SK-N-SH treated with all-trans-retinoic acid at 6 μM for 48 hours (cell line): ENCODE measurements at regions not wholly inside any gene's neighbourhood (a gene's known extent, or its start where the extent isn't known, plus 50 kb on each side); places are given as distances from the start of the nearest gene placed in this dataset.
"Not testable (repeated sequence)": the region's sequence is repeated elsewhere in the genome, so short reads cannot be mapped to it uniquely, and the experiment has no call there.

ENCODE experiments used
- ATAC-seq: fragments of 200-7000 bp; cut with Tn5 transposase; 3 replicates; pipeline ENCODE4 v1.9.1; 2020; ENCODE audit warnings: mild to moderate bottlenecking, moderate library complexity
- BACH2 ChIP-seq: fragments of 250-450 bp; sonication (Bioruptor Pico); IDR thresholded peaks from 2 replicates; pipeline ENCODE4 v1.9.0; 2021; ENCODE audit warnings: mild to moderate bottlenecking, borderline replicate concordance
- CREB5 ChIP-seq: fragments of 250-450 bp; sonication (Bioruptor Pico); IDR thresholded peaks from 2 replicates; pipeline ENCODE4 v1.5.1; 2020; ENCODE audit warnings: low read depth, mild to moderate bottlenecking, moderate library complexity
- ESRRG ChIP-seq: fragments of 250-450 bp; sonication (Bioruptor Pico); IDR thresholded peaks from 2 replicates; pipeline ENCODE4 v1.6.1; 2021; ENCODE audit warnings: mild to moderate bottlenecking
- GLIS3 ChIP-seq: fragments of 250-450 bp; sonication (Bioruptor Pico); IDR thresholded peaks from 2 replicates; pipeline ENCODE4 v1.5.0; 2020; ENCODE audit warnings: mild to moderate bottlenecking, moderate library complexity
- ISL1 ChIP-seq: fragments of 250-450 bp; sonication (Bioruptor Pico); IDR thresholded peaks from 2 replicates; pipeline ENCODE4 v2.1.2; 2022; ENCODE audit warnings: mild to moderate bottlenecking, moderate library complexity
- OSR1 ChIP-seq: fragments of 250-450 bp; sonication (Bioruptor Pico); IDR thresholded peaks from 2 replicates; pipeline ENCODE4 v1.8.0; 2022; ENCODE audit warnings: moderate library complexity, mild to moderate bottlenecking, inconsistent platforms
- PATZ1 ChIP-seq: fragments of 250-450 bp; sonication (Bioruptor Pico); IDR thresholded peaks from 2 replicates; pipeline ENCODE4 v1.8.0; 2020; ENCODE audit warnings: mild to moderate bottlenecking, moderate library complexity, borderline replicate concordance
- POU6F1 ChIP-seq: fragments of 250-450 bp; sonication (Bioruptor Pico); IDR thresholded peaks from 2 replicates; pipeline ENCODE4 v1.8.0; 2021; ENCODE audit warnings: low read depth, mild to moderate bottlenecking, moderate library complexity, borderline replicate concordance
- PPARA ChIP-seq: fragments of 250-450 bp; sonication (Bioruptor Pico); IDR thresholded peaks from 2 replicates; pipeline ENCODE4 v1.5.0; 2020; ENCODE audit warnings: mild to moderate bottlenecking, borderline replicate concordance
- RARB ChIP-seq: fragments of 250-450 bp; sonication (Bioruptor Pico); IDR thresholded peaks from 2 replicates; pipeline ENCODE4 v1.8.0; 2021; ENCODE audit warnings: mild to moderate bottlenecking, moderate library complexity
- SNAI2 ChIP-seq: fragments of 250-450 bp; sonication (Bioruptor Pico); IDR thresholded peaks from 2 replicates; pipeline ENCODE4 v1.5.0; 2020; ENCODE audit warnings: mild to moderate bottlenecking, moderate library complexity
- TCF4 ChIP-seq: fragments of 250-450 bp; sonication (Bioruptor Pico); IDR thresholded peaks from 2 replicates; pipeline ENCODE4 v1.8.0; 2021; ENCODE audit warnings: mild to moderate bottlenecking, moderate library complexity, borderline replicate concordance
- TOX ChIP-seq: fragments of 250-450 bp; sonication (Bioruptor Pico); IDR thresholded peaks from 2 replicates; pipeline ENCODE4 v1.8.0; 2021; ENCODE audit warnings: mild to moderate bottlenecking, moderate library complexity, borderline replicate concordance
- TSHZ2 ChIP-seq: fragments of 250-450 bp; sonication (Bioruptor Pico); IDR thresholded peaks from 2 replicates; pipeline ENCODE4 v1.5.0; 2020; ENCODE audit warnings: mild to moderate bottlenecking, moderate library complexity
- ZC3H10 ChIP-seq: fragments of 250-450 bp; sonication (Bioruptor Pico); IDR thresholded peaks from 2 replicates; pipeline ENCODE4 v1.5.1; 2021; ENCODE audit warnings: mild to moderate bottlenecking, moderate library complexity
- ZFP3 ChIP-seq: fragments of 250-450 bp; sonication (Bioruptor Pico); IDR thresholded peaks from 2 replicates; pipeline ENCODE4 v1.5.0; 2020; ENCODE audit warnings: mild to moderate bottlenecking, moderate library complexity
- ZFP30 ChIP-seq: fragments of 450-650 bp; formaldehyde crosslinking; IDR thresholded peaks from 2 replicates; pipeline ENCODE4 v1.5.0; 2022; ENCODE audit warnings: mild to moderate bottlenecking, moderate library complexity
- ZNF565 ChIP-seq: fragments of 450-650 bp; formaldehyde crosslinking; conservative IDR thresholded peaks from 2 replicates; pipeline ENCODE4 v1.5.0; 2020; ENCODE audit warnings: low read depth, mild to moderate bottlenecking, moderate library complexity
- ZNF70 ChIP-seq: fragments of 450-650 bp; formaldehyde crosslinking; IDR thresholded peaks from 2 replicates; pipeline ENCODE4 v1.5.0; 2020; ENCODE audit warnings: mild to moderate bottlenecking, moderate library complexity
- ZNF8 ChIP-seq: fragments of 450-650 bp; formaldehyde crosslinking; IDR thresholded peaks from 2 replicates; pipeline ENCODE4 v1.5.0; 2020; ENCODE audit warnings: mild to moderate bottlenecking, moderate library complexity

- TF ChIP-seq PPARA (CRISPR knock-in tag) (no peak), ZNF8 (CRISPR knock-in tag) (no peak)
- peak; percentile 59 for ATAC-seq
Measured at GRCh38 chr11:69915501-69916250, 96.5 kb upstream of the FGF3 start.

GRCh38 chr11:69916251-69916649 lies 97.0 kb upstream of the FGF3 start:
- ATAC-seq, result not testable (repeated sequence)

GRCh38 chr11:69916806-69917387 lies 97.7 kb upstream of the FGF3 start:
- ATAC-seq, result no peak
- no peak for TF ChIP-seq ESRRG (CRISPR knock-in tag)
- no peak for TF ChIP-seq ZNF70 (CRISPR knock-in tag)
- TF ChIP-seq BACH2 (CRISPR knock-in tag), result no peak
- TF ChIP-seq SNAI2 (CRISPR knock-in tag), result no peak
- TF ChIP-seq TOX (CRISPR knock-in tag), result no peak
- TF ChIP-seq GLIS3 (CRISPR knock-in tag), result no peak
- TF ChIP-seq RARB (CRISPR knock-in tag), result no peak
- no peak for TF ChIP-seq ZNF565
- no peak for TF ChIP-seq ZFP30
- TF ChIP-seq OSR1 (CRISPR knock-in tag), result no peak
- TF ChIP-seq TSHZ2, result no peak
- TF ChIP-seq POU6F1, result no peak
- no peak for TF ChIP-seq CREB5 (CRISPR knock-in tag)
- no peak for TF ChIP-seq PATZ1 (CRISPR knock-in tag)
- TF ChIP-seq ISL1, result no peak
- no peak for TF ChIP-seq ZNF8 (CRISPR knock-in tag)
- no peak for TF ChIP-seq TCF4 (CRISPR knock-in tag)
- TF ChIP-seq, all 23 proteins: peak for 0

- TF ChIP-seq ISL1, result no peak
- no peak for TF ChIP-seq ESRRG (CRISPR knock-in tag)
- TF ChIP-seq ZFP30, result no peak
- TF ChIP-seq ZC3H10, result no peak
- no peak for TF ChIP-seq POU6F1
- TF ChIP-seq GLIS3 (CRISPR knock-in tag), result no peak
- TF ChIP-seq TCF4 (CRISPR knock-in tag), result no peak
- TF ChIP-seq RARB (CRISPR knock-in tag), result no peak
- no peak for TF ChIP-seq OSR1 (CRISPR knock-in tag)
- TF ChIP-seq CREB5 (CRISPR knock-in tag), result no peak
- TF ChIP-seq ZFP3 (CRISPR knock-in tag), result no peak
- TF ChIP-seq ZNF70 (CRISPR knock-in tag), result no peak
- no peak for ATAC-seq
Measured at GRCh38 chr11:69917529-69917928, 98.3 kb upstream of the FGF3 start.
